Keratinocyte (primary cell): ENCODE measurements at regions not wholly inside any gene's neighbourhood (a gene's known extent, or its start where the extent isn't known, plus 50 kb on each side); places are given as distances from the start of the nearest gene placed in this dataset.

ENCODE experiments used
- DNase-seq: peaks from one replicate; pipeline ENCODE4 v3.0.0-alpha.2; 2011; ENCODE audit warnings: low read depth, missing footprints, low spot score
- FAIRE-seq: peaks from 2 replicates; lab custom pipeline; 2011; peaks lifted over from hg19 to GRCh38; lab: Jason Lieb, UNC
- H2AFZ ChIP-seq: 2 replicates; pipeline ENCODE4 v1.6.0; 2012; ENCODE audit warnings: low read length, control low read depth, inconsistent platforms; ENCODE audit not compliant: control insufficient read depth
- H3K27ac ChIP-seq: 2 replicates; pipeline ENCODE4 v1.5.1; 2011; ENCODE audit warnings: low read length; ENCODE audit not compliant: control insufficient read depth, insufficient read depth
- H3K27me3 ChIP-seq: 3 replicates; pipeline ENCODE4 v1.6.0; 2011; ENCODE audit warnings: low read length; ENCODE audit not compliant: control insufficient read depth, insufficient read depth; ENCODE audit errors: extremely low read depth
- H3K36me3 ChIP-seq, 2 experiments: 2 replicates in 1 of 2; 3 replicates in 1 of 2; pipeline ENCODE4 v1.5.1; 2011; ENCODE audit warnings: low read length in 2 of 2, mild to moderate bottlenecking in 1 of 2; ENCODE audit not compliant: control insufficient read depth in 2 of 2, insufficient read depth in 2 of 2; ENCODE audit errors: extremely low read depth in 1 of 2
- H3K4me1 ChIP-seq: 3 replicates; pipeline ENCODE4 v1.5.1; 2011; ENCODE audit warnings: low read length; ENCODE audit not compliant: control insufficient read depth, insufficient read depth; ENCODE audit errors: extremely low read depth
- H3K4me2 ChIP-seq: 3 replicates; pipeline ENCODE4 v1.6.0; 2011; ENCODE audit warnings: low read depth, low read length; ENCODE audit not compliant: control insufficient read depth, insufficient read depth; ENCODE audit errors: extremely low read depth
- H3K4me3 ChIP-seq, 3 experiments: fragments of 200-600 bp in 1 of 3; sonication (generic) in 1 of 3; 2 replicates in 2 of 3; 3 replicates in 1 of 3; pipeline ENCODE4 v1.5.1; 2011 to 2016; ENCODE audit warnings: low read length in 3 of 3, mild to moderate bottlenecking in 3 of 3, control low read depth in 2 of 3, inconsistent platforms in 1 of 3, low read depth in 1 of 3, mixed read lengths in 1 of 3, mixed run types in 1 of 3, moderate library complexity in 1 of 3; ENCODE audit not compliant: control insufficient read depth in 2 of 3, insufficient read depth in 2 of 3; ENCODE audit errors: extremely low read depth in 1 of 3
- H3K79me2 ChIP-seq: 2 replicates; pipeline ENCODE4 v1.6.0; 2012; ENCODE audit warnings: low read length; ENCODE audit not compliant: control insufficient read depth, insufficient read depth
- H3K9ac ChIP-seq: 3 replicates; pipeline ENCODE4 v1.6.0; 2011; ENCODE audit warnings: low read length; ENCODE audit not compliant: control insufficient read depth, insufficient read depth; ENCODE audit errors: extremely low read depth
- H3K9me1 ChIP-seq: 3 replicates; pipeline ENCODE4 v1.6.0; 2011; ENCODE audit warnings: low read length; ENCODE audit not compliant: control insufficient read depth, insufficient read depth; ENCODE audit errors: extremely low read depth
- H3K9me3 ChIP-seq: 2 replicates; pipeline ENCODE4 v1.5.1; 2012; ENCODE audit warnings: low read depth, low read length; ENCODE audit not compliant: control insufficient read depth
- H4K20me1 ChIP-seq: 3 replicates; pipeline ENCODE4 v1.6.0; 2011; ENCODE audit warnings: low read length; ENCODE audit not compliant: control insufficient read depth, insufficient read depth; ENCODE audit errors: extremely low read depth
- CTCF ChIP-seq, 3 experiments: IDR thresholded peaks in 1 of 3; conservative IDR thresholded peaks in 1 of 3; optimal IDR thresholded peaks in 1 of 3; 2 replicates in 2 of 3; 3 replicates in 1 of 3; pipeline versions ENCODE3 to v1.5.1; 2011; ENCODE audit warnings: low read length in 3 of 3, mild to moderate bottlenecking in 3 of 3, moderate library complexity in 2 of 3, control low read depth in 1 of 3, inconsistent platforms in 1 of 3; ENCODE audit not compliant: insufficient read depth in 2 of 3; ENCODE audit errors: extremely low read depth in 1 of 3
- EZH2 ChIP-seq: IDR thresholded peaks from one replicate; pipeline ENCODE4 v1.6.1; 2012; ENCODE audit warnings: inconsistent platforms, mild to moderate bottlenecking, low read length, moderate library complexity
- dilution Hi-C: fragments of 300-500 bp; cut with MboI; formaldehyde crosslinking; loops from one replicate; pipeline ENCODE4 v1.7.0; 2020; ENCODE audit warnings: low sequenced_read_pairs; ENCODE audit not compliant: extremely low pct_ligation_motif_present

GRCh38 chr18:27378431-27379095, 193.5 kb upstream of the CHST9 start:
- peak overlapping the region; percentile 33 for H3K4me2 ChIP-seq
- H3K9ac ChIP-seq = no peak overlapping the region
- peak; percentile 35 for DNase-seq
- H3K36me3 ChIP-seq = no peaks in the 10 kb centered on the region
- H3K27ac ChIP-seq = peak overlapping the region; percentile 59
- H3K9me1 ChIP-seq = no peaks in the 10 kb centered on the region
- no peak for TF ChIP-seq EZH2
- no peak for TF ChIP-seq CTCF (optimal IDR thresholded peaks at IDR 0.05 in 1 of 3, IDR thresholded peaks at IDR 0.05 in 1 of 3, conservative IDR thresholded peaks at IDR 0.05 in 1 of 3; ENCODE audit: extremely low read depth in 1 of 3, insufficient read depth in 2 of 3, low read length in 3 of 3)
- FAIRE-seq = peak; percentile 80
- no peaks in the 10 kb centered on the region for H4K20me1 ChIP-seq
- no peaks in the 10 kb centered on the region for H3K79me2 ChIP-seq
- H3K4me1 ChIP-seq = peaks cover 16% of the 10 kb centered on the region
- H2AFZ ChIP-seq = peak overlapping the region; percentile 30
- H3K27me3 ChIP-seq = no peaks in the 10 kb centered on the region
- no peaks in the 10 kb centered on the region for H3K9me3 ChIP-seq
- H3K4me3 ChIP-seq = no peak overlapping the region
- dilution Hi-C loops = no loop called here

- H3K4me2 ChIP-seq = no peak overlapping the region
- no peak overlapping the region for H3K4me3 ChIP-seq
- H3K79me2 ChIP-seq = no peaks in the 10 kb centered on the region
- no peaks in the 10 kb centered on the region for H4K20me1 ChIP-seq
- TF ChIP-seq CTCF (optimal IDR thresholded peaks at IDR 0.05 in 1 of 3, IDR thresholded peaks at IDR 0.05 in 1 of 3, conservative IDR thresholded peaks at IDR 0.05 in 1 of 3; ENCODE audit: extremely low read depth in 1 of 3, insufficient read depth in 2 of 3, low read length in 3 of 3) (no peak), EZH2 (no peak)
- peaks cover 16% of the 10 kb centered on the region for H3K4me1 ChIP-seq
- H3K9me1 ChIP-seq = no peaks in the 10 kb centered on the region
- H2AFZ ChIP-seq = no peak overlapping the region
- DNase-seq = no peak
- no peaks in the 10 kb centered on the region for H3K27me3 ChIP-seq
- H3K9me3 ChIP-seq = no peaks in the 10 kb centered on the region
- H3K27ac ChIP-seq = no peak overlapping the region
- no peaks in the 10 kb centered on the region for H3K36me3 ChIP-seq
- no peak overlapping the region for H3K9ac ChIP-seq
- FAIRE-seq = no peak
- dilution Hi-C loops = no loop called here
Measured at GRCh38 chr18:27377251-27377650, 192.1 kb upstream of the CHST9 start.
